ENCODE measurements at regions not wholly inside any gene's neighbourhood (a gene's known extent, or its start where the extent isn't known, plus 50 kb on each side); places are given as distances from the start of the nearest gene placed in this dataset.

DNA sequence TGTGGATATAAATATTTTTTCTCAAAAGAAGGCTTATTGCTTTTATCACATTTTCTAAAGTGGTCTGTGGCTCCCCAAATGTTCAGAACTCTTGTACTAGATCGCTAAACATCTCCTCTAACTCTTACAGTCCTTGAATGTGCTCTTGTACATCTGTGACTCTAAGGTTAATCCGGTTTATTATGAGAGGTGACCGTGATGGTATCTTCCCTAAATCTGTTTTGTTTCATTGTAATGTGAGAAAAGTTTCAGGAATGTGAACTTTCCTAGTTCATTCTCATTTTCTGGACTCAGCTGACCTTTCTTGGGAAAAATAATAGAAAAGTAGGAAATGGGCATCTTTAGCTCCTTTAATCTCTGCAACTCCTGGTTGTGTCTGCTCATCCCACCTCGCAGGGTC lies 94.5 kb upstream of the CD180 start:
- TF ChIP-seq, protein P1, sequence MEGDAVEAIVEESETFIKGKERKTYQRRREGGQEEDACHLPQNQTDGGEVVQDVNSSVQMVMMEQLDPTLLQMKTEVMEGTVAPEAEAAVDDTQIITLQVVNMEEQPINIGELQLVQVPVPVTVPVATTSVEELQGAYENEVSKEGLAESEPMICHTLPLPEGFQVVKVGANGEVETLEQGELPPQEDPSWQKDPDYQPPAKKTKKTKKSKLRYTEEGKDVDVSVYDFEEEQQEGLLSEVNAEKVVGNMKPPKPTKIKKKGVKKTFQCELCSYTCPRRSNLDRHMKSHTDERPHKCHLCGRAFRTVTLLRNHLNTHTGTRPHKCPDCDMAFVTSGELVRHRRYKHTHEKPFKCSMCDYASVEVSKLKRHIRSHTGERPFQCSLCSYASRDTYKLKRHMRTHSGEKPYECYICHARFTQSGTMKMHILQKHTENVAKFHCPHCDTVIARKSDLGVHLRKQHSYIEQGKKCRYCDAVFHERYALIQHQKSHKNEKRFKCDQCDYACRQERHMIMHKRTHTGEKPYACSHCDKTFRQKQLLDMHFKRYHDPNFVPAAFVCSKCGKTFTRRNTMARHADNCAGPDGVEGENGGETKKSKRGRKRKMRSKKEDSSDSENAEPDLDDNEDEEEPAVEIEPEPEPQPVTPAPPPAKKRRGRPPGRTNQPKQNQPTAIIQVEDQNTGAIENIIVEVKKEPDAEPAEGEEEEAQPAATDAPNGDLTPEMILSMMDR (IDR thresholded peaks at IDR 0.05; ENCODE audit: low read depth, low read length, poor library complexity, severe bottlenecking) = no peak
- TF ChIP-seq EZH2phosphoT487 (IDR thresholded peaks at IDR 0.05; ENCODE audit: borderline replicate concordance, low read length) = no peak

All from DOHH2 (cell line).